SH-SY5Y (cell line): ENCODE measurements at regions not wholly inside any gene's neighbourhood (a gene's known extent, or its start where the extent isn't known, plus 50 kb on each side); places are given as distances from the start of the nearest gene placed in this dataset.

Experiments used
- GATA2 ChIP-seq: IDR thresholded peaks from 2 replicates; pipeline ENCODE4 v1.6.1; 2011; ENCODE audit warnings: mild to moderate bottlenecking, low read depth, low read length
- GATA3 ChIP-seq: IDR thresholded peaks from 2 replicates; pipeline ENCODE4 v1.6.1; 2011; ENCODE audit warnings: low read depth, mild to moderate bottlenecking, low read length, moderate library complexity

- TF ChIP-seq GATA2 (no peak), GATA3 (no peak)
Measured at GRCh38 chr6:43966853-43967718, 160.2 kb downstream of the MRPL14 start.
